VCaP (cell line): ENCODE measurements at regions not wholly inside any gene's neighbourhood (a gene's known extent, or its start where the extent isn't known, plus 50 kb on each side); places are given as distances from the start of the nearest gene placed in this dataset.

Experiments
- H3K27ac ChIP-seq: fragments of 450-650 bp; 2 replicates; pipeline ENCODE4 v1.5.1; 2017
- CTCF ChIP-seq: fragments of 450-650 bp; conservative IDR thresholded peaks from 2 replicates; pipeline ENCODE4 v1.5.1; 2017; ENCODE audit warnings: mild to moderate bottlenecking, moderate library complexity

GRCh38 chr6:140609321-140609720, 1234.9 kb upstream of the CITED2 start:
- no peak for TF ChIP-seq CTCF
- H3K27ac ChIP-seq = no peak overlapping the region

GRCh38 chr6:140604786-140605185, 1230.3 kb upstream of the CITED2 start:
- no peak overlapping the region for H3K27ac ChIP-seq
- TF ChIP-seq CTCF = no peak

- no peak for TF ChIP-seq CTCF
Measured at GRCh38 chr6:140602431-140603248, 1228.2 kb upstream of the CITED2 start.

GRCh38 chr6:140601021-140601808, 1226.8 kb upstream of the CITED2 start:
- TF ChIP-seq CTCF = no peak
- no peak overlapping the region for H3K27ac ChIP-seq

More at GRCh38 chr6:140602431-140603248, 1228.2 kb upstream of the CITED2 start:
- no peak overlapping the region for H3K27ac ChIP-seq

- no peak for TF ChIP-seq CTCF
- no peak overlapping the region for H3K27ac ChIP-seq
Measured at GRCh38 chr6:140599916-140600315, 1225.5 kb upstream of the CITED2 start.

GRCh38 chr6:140597181-140597580, 1222.7 kb upstream of the CITED2 start:
- no peak for TF ChIP-seq CTCF
- H3K27ac ChIP-seq = peak overlapping the region; percentile 33

- H3K27ac ChIP-seq = no peak overlapping the region
- TF ChIP-seq CTCF = no peak
Measured at GRCh38 chr6:140594806-140595128, 1220.3 kb upstream of the CITED2 start.
